ENCODE measurements at regions not wholly inside any gene's neighbourhood (a gene's known extent, or its start where the extent isn't known, plus 50 kb on each side); places are given as distances from the start of the nearest gene placed in this dataset.

- no peaks in the 10 kb centered on the region for H3K27me3 ChIP-seq
- no peaks in the 10 kb centered on the region for H3K36me3 ChIP-seq
- no peak overlapping the region for H3K27ac ChIP-seq
- H3K4me1 ChIP-seq: no peaks in the 10 kb centered on the region
- no peak overlapping the region for H3K4me3 ChIP-seq
- WGBS, 2 donors: 41 to 67% methylated on average over 1 of the region's 1 CpG
- no peaks in the 10 kb centered on the region for H3K9me3 ChIP-seq
- intact Hi-C loops (cut with DNase I): no loop called here
- DNase-seq: no peak
- no peak for TF ChIP-seq POLR2A (IDR thresholded peaks at IDR 0.05)
Measured at GRCh38 chr4:163776957-163777356, 282.5 kb downstream of the TMA16 start.

DNA sequence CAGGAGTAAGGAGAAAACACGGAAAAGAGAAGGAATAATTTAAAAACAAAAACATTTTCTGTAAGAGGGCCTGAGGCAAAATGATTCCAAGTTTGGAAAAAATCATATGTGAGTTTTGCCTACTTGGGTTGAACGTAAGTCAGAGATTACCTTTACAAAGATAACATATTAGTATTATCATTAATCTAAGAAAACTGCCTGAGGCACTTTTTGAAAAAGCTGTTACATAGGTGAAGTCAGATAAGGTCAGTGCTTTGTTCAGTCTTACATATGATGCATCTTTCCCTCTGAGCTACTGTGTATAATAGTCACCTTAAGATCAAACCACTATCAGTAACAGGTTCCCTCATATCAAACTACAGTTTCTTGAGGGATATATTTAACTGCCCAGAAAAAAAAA, 287.2 kb downstream of the TMA16 start:
- H3K36me3 ChIP-seq: no peaks in the 10 kb centered on the region
- no peak overlapping the region for H3K27ac ChIP-seq
- no peak for TF ChIP-seq POLR2A (IDR thresholded peaks at IDR 0.05)
- TF ChIP-seq, protein P1, sequence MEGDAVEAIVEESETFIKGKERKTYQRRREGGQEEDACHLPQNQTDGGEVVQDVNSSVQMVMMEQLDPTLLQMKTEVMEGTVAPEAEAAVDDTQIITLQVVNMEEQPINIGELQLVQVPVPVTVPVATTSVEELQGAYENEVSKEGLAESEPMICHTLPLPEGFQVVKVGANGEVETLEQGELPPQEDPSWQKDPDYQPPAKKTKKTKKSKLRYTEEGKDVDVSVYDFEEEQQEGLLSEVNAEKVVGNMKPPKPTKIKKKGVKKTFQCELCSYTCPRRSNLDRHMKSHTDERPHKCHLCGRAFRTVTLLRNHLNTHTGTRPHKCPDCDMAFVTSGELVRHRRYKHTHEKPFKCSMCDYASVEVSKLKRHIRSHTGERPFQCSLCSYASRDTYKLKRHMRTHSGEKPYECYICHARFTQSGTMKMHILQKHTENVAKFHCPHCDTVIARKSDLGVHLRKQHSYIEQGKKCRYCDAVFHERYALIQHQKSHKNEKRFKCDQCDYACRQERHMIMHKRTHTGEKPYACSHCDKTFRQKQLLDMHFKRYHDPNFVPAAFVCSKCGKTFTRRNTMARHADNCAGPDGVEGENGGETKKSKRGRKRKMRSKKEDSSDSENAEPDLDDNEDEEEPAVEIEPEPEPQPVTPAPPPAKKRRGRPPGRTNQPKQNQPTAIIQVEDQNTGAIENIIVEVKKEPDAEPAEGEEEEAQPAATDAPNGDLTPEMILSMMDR (IDR thresholded peaks at IDR 0.05): no peak
- intact Hi-C loops (cut with DNase I): no loop called here
- no peak overlapping the region for H3K4me3 ChIP-seq
- no peaks in the 10 kb centered on the region for H3K27me3 ChIP-seq
- H3K9me3 ChIP-seq: no peaks in the 10 kb centered on the region
- no peak for DNase-seq
- no peaks in the 10 kb centered on the region for H3K4me1 ChIP-seq
- 31 to 60% methylated on average over 2 of the region's 2 CpGs for WGBS, 2 donors

- no peak overlapping the region for H3K27ac ChIP-seq
- WGBS, 2 donors: 78 to 82% methylated on average over 3 of the region's 3 CpGs
- H3K36me3 ChIP-seq: no peaks in the 10 kb centered on the region
- H3K9me3 ChIP-seq: no peaks in the 10 kb centered on the region
- H3K4me3 ChIP-seq: no peak overlapping the region
- no peak for DNase-seq
- H3K27me3 ChIP-seq: no peaks in the 10 kb centered on the region
- no peaks in the 10 kb centered on the region for H3K4me1 ChIP-seq
- TF ChIP-seq POLR2A (IDR thresholded peaks at IDR 0.05): no peak
- TF ChIP-seq, protein P1 (IDR thresholded peaks at IDR 0.05): no peak
- intact Hi-C loops (cut with DNase I): no loop called here
Measured at GRCh38 chr4:163790231-163790630, 295.7 kb downstream of the TMA16 start.

DNA sequence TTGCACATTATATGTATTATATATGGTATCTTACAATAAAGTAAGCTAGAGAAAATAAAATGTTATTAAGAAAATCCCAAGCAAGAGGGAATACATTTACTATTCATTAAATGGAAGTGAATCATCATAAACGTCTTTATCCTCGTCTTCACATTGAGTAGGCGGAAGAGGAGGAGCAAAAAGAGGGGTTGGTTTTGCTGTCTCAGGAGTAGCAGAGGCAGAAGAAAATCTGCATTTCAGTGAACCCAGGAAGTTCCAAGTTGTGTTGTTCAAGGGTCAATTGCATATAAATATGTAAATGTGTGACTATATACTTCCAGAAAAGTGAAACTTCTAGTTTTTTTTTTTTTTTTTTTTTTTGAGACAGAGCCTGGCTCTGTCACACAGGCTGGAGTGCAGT, 301.4 kb downstream of the TMA16 start:
- 59 to 66% methylated on average over 3 of the region's 3 CpGs for WGBS, 2 donors
- Histone ChIP-seq H3K4me3 (no peak overlapping the region), H3K27ac (no peak overlapping the region), H3K36me3 (no peaks in the 10 kb centered on the region), H3K27me3 (no peaks in the 10 kb centered on the region), H3K9me3 (no peaks in the 10 kb centered on the region), H3K4me1 (no peaks in the 10 kb centered on the region)
- DNase-seq: no peak
- no peak for TF ChIP-seq POLR2A (IDR thresholded peaks at IDR 0.05)
- TF ChIP-seq, protein P1 (IDR thresholded peaks at IDR 0.05): no peak
- intact Hi-C loops (cut with DNase I): no loop called here

DNA sequence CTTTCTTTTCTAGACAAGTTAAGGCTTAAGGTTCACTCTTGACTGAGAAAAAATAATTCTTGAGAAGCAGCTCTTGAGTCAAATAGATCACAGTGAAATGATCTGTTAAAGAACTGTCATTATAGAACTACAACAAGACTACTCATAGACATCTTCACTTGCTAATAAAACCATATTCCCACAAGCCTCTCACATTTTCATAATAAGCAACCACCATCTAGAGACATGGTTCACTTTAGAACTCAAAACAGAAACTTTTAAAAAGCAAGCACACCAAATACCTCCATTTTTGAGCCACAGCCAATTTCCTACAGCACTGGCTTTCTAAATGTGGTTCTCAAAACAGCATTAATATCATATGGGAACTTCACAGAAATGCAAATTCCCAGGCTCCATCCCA, 309.5 kb downstream of the TMA16 start:
- Histone ChIP-seq H3K9me3 (no peaks in the 10 kb centered on the region), H3K27ac (no peak overlapping the region), H3K4me1 (no peaks in the 10 kb centered on the region), H3K36me3 (no peaks in the 10 kb centered on the region), H3K4me3 (no peak overlapping the region), H3K27me3 (no peaks in the 10 kb centered on the region)
- DNase-seq: no peak
- intact Hi-C loops (cut with DNase I): no loop called here
- no peak for TF ChIP-seq POLR2A (IDR thresholded peaks at IDR 0.05)
- TF ChIP-seq, protein P1 (IDR thresholded peaks at IDR 0.05): no peak

DNA sequence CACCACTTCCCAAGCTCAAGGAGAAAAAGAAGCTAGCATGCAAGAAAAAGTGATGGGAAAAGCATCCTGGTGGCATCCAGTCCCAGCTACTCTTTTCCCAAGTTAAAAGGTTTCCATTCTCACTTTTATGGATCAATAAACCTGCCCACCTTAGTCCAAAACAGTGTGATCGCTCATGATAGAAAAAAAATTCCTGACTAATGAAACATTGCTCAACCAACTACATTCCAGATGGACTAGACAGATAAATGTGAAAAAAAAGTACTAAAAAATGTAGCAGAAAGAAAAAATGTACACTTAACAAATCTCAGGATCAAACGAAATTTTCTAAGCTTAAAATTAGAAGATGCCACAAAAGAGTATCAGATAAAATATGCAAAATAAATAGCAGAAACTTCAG, 312.2 kb downstream of the TMA16 start:
- 55 to 59% methylated on average over 2 of the region's 2 CpGs for WGBS, 2 donors
- no peak overlapping the region for H3K4me3 ChIP-seq
- no peaks in the 10 kb centered on the region for H3K27me3 ChIP-seq
- H3K27ac ChIP-seq: no peak overlapping the region
- H3K9me3 ChIP-seq: no peaks in the 10 kb centered on the region
- no peaks in the 10 kb centered on the region for H3K36me3 ChIP-seq
- H3K4me1 ChIP-seq: no peaks in the 10 kb centered on the region
- TF ChIP-seq, protein P1 (IDR thresholded peaks at IDR 0.05): no peak
- TF ChIP-seq POLR2A (IDR thresholded peaks at IDR 0.05): no peak
- DNase-seq: no peak
- intact Hi-C loops (cut with DNase I): no loop called here
